ENCODE measurements at regions not wholly inside any gene's neighbourhood (a gene's known extent, or its start where the extent isn't known, plus 50 kb on each side); places are given as distances from the start of the nearest gene placed in this dataset.

GRCh38 chr1:222314839-222315238, 233.1 kb downstream of the HHIPL2 start:
- Histone ChIP-seq H3K27me3 (ENCODE audit: low read depth, low read length) (peaks cover 6% of the 10 kb centered on the region; the same call in 1 of the 2 replicates), H3K79me2 (ENCODE audit: low read length) (no peaks in the 10 kb centered on the region), H3K36me3 (replicated peaks; ENCODE audit: low read depth, low read length) (no peaks in the 10 kb centered on the region), H3K9me3 (ENCODE audit: insufficient read depth, low read length) (no peaks in the 10 kb centered on the region), H3K4me2 (ENCODE audit: low read length) (no peak overlapping the region), H3K4me3 (ENCODE audit: low read length) (no peak overlapping the region), H2AFZ (ENCODE audit: low read depth, low read length) (no peak overlapping the region), H3K27ac (ENCODE audit: low read length) (no peak overlapping the region), H3K4me1 (ENCODE audit: low read length) (no peaks in the 10 kb centered on the region), H4K20me1 (ENCODE audit: insufficient read depth, low read length) (no peaks in the 10 kb centered on the region), H3K9ac (ENCODE audit: low read length) (no peak overlapping the region)
- TF ChIP-seq EZH2phosphoT487 (IDR thresholded peaks at IDR 0.05; ENCODE audit: low read depth) (no peak), CTCF (IDR thresholded peaks at IDR 0.05; ENCODE audit: low read depth, low read length) (no peak)

DNA sequence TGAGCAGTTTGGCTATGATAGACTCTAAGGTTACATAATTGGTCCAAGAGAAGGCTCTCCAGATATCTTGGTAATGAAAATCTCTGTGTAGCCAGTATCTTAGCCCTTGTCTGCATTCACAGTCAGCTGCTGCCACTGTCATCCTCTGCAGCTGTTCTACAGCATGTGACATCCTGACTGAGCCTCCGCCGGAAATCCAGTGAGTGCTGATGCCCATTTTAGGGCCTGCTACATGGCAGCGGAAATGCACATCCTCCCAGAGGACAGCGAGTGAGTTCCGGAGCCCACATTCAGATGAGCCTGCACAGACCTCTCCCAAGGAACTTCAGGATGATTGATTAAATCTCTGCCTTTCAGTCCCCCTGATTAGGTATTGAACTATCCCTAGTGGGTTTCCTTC, 237.1 kb downstream of the HHIPL2 start:
- H3K36me3 ChIP-seq (replicated peaks; ENCODE audit: low read depth, low read length), result no peaks in the 10 kb centered on the region
- no peak overlapping the region for H2AFZ ChIP-seq (ENCODE audit: low read depth, low read length)
- peaks cover 2% of the 10 kb centered on the region; the same call in 1 of the 2 replicates for H3K27me3 ChIP-seq (ENCODE audit: low read depth, low read length)
- TF ChIP-seq EZH2phosphoT487 (IDR thresholded peaks at IDR 0.05; ENCODE audit: low read depth) (no peak), CTCF (IDR thresholded peaks at IDR 0.05; ENCODE audit: low read depth, low read length) (no peak)
- H3K4me2 ChIP-seq (ENCODE audit: low read length), result no peak overlapping the region
- H3K27ac ChIP-seq (ENCODE audit: low read length), result no peak overlapping the region
- H4K20me1 ChIP-seq (ENCODE audit: insufficient read depth, low read length), result no peaks in the 10 kb centered on the region
- no peaks in the 10 kb centered on the region for H3K4me1 ChIP-seq (ENCODE audit: low read length)
- no peak overlapping the region for H3K4me3 ChIP-seq (ENCODE audit: low read length)
- H3K9me3 ChIP-seq (ENCODE audit: insufficient read depth, low read length), result no peaks in the 10 kb centered on the region
- no peaks in the 10 kb centered on the region for H3K79me2 ChIP-seq (ENCODE audit: low read length)
- H3K9ac ChIP-seq (ENCODE audit: low read length), result no peak overlapping the region

DNA sequence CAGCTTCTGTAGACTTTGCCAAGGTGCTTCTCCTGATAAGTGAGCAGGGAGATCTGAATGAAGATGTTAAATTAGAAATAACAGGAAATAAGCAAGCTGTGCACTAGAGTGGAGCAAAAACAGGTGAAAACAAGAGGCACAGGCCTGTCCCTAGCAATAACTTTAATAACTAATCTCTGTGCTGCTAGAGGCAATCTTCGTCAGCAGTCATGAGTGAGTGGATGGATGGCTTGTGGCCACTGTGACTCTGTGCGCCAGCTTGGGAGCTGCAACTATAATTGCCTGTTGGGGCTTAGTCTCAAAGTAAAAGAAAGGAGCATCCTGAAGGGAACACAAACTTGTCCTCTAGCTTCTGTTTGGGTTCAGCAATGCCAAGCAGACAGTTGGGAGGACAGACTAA, 240.3 kb downstream of the HHIPL2 start:
- Histone ChIP-seq H4K20me1 (ENCODE audit: insufficient read depth, low read length) (no peaks in the 10 kb centered on the region), H3K27ac (ENCODE audit: low read length) (no peak overlapping the region), H3K4me1 (ENCODE audit: low read length) (no peaks in the 10 kb centered on the region), H3K27me3 (ENCODE audit: low read depth, low read length) (peaks cover 8% of the 10 kb centered on the region), H3K4me3 (ENCODE audit: low read length) (no peak overlapping the region), H3K36me3 (replicated peaks; ENCODE audit: low read depth, low read length) (no peaks in the 10 kb centered on the region), H3K4me2 (ENCODE audit: low read length) (no peak overlapping the region), H3K79me2 (ENCODE audit: low read length) (no peaks in the 10 kb centered on the region), H3K9me3 (ENCODE audit: insufficient read depth, low read length) (no peaks in the 10 kb centered on the region), H2AFZ (ENCODE audit: low read depth, low read length) (no peak overlapping the region), H3K9ac (ENCODE audit: low read length) (no peak overlapping the region)
- TF ChIP-seq CTCF (IDR thresholded peaks at IDR 0.05; ENCODE audit: low read depth, low read length), result no peak
- TF ChIP-seq EZH2phosphoT487 (IDR thresholded peaks at IDR 0.05; ENCODE audit: low read depth), result no peak

DNA sequence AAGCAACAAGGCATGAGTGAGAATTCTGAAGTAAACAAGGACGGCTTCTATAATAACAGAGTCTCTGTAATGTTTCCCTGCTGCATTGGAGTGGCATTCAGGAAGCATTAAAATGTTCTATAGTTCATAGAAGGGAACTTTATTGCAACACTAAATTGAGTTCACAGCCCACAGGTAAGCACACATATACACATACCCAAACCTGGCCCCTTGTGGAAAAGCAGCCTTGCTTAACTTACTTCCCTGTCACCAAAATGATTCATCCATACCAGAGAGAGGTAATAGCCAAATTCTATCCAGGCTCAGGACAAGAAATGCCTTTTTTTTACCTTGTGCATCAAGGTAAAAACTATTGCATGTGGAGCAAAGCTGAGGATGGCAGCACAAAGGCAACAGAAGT, 241.4 kb downstream of the HHIPL2 start:
- peaks cover 8% of the 10 kb centered on the region for H3K27me3 ChIP-seq (ENCODE audit: low read depth, low read length)
- no peak overlapping the region for H3K4me2 ChIP-seq (ENCODE audit: low read length)
- H3K4me1 ChIP-seq (ENCODE audit: low read length), result no peaks in the 10 kb centered on the region
- TF ChIP-seq EZH2phosphoT487 (IDR thresholded peaks at IDR 0.05; ENCODE audit: low read depth), result no peak
- no peaks in the 10 kb centered on the region for H3K9me3 ChIP-seq (ENCODE audit: insufficient read depth, low read length)
- no peak overlapping the region for H3K27ac ChIP-seq (ENCODE audit: low read length)
- H3K4me3 ChIP-seq (ENCODE audit: low read length), result no peak overlapping the region
- H3K36me3 ChIP-seq (replicated peaks; ENCODE audit: low read depth, low read length), result no peaks in the 10 kb centered on the region
- H3K79me2 ChIP-seq (ENCODE audit: low read length), result no peaks in the 10 kb centered on the region
- no peak overlapping the region for H2AFZ ChIP-seq (ENCODE audit: low read depth, low read length)
- H4K20me1 ChIP-seq (ENCODE audit: insufficient read depth, low read length), result no peaks in the 10 kb centered on the region
- no peak overlapping the region for H3K9ac ChIP-seq (ENCODE audit: low read length)

GRCh38 chr1:222306011-222306410, 241.9 kb downstream of the HHIPL2 start:
- H3K4me1 ChIP-seq (ENCODE audit: low read length), result no peaks in the 10 kb centered on the region
- H3K4me3 ChIP-seq (ENCODE audit: low read length), result no peak overlapping the region
- no peaks in the 10 kb centered on the region for H4K20me1 ChIP-seq (ENCODE audit: insufficient read depth, low read length)
- H2AFZ ChIP-seq (ENCODE audit: low read depth, low read length), result no peak overlapping the region
- peaks cover 8% of the 10 kb centered on the region for H3K27me3 ChIP-seq (ENCODE audit: low read depth, low read length)
- H3K4me2 ChIP-seq (ENCODE audit: low read length), result no peak overlapping the region
- H3K9me3 ChIP-seq (ENCODE audit: insufficient read depth, low read length), result no peaks in the 10 kb centered on the region
- H3K9ac ChIP-seq (ENCODE audit: low read length), result no peak overlapping the region
- H3K36me3 ChIP-seq (replicated peaks; ENCODE audit: low read depth, low read length), result no peaks in the 10 kb centered on the region
- no peak overlapping the region for H3K27ac ChIP-seq (ENCODE audit: low read length)
- no peaks in the 10 kb centered on the region for H3K79me2 ChIP-seq (ENCODE audit: low read length)
- TF ChIP-seq EZH2phosphoT487 (IDR thresholded peaks at IDR 0.05; ENCODE audit: low read depth), result no peak
- TF ChIP-seq CTCF (IDR thresholded peaks at IDR 0.05; ENCODE audit: low read depth, low read length), result no peak
